Left lung (tissue), 4 donors: ENCODE measurements at regions not wholly inside any gene's neighbourhood (a gene's known extent, or its start where the extent isn't known, plus 50 kb on each side); places are given as distances from the start of the nearest gene placed in this dataset.
A peak's percentile ranks its signal among the peaks of the same experiment; 100 is the strongest.

Source experiments
- ATAC-seq: fragments of 200-7000 bp; cut with Tn5 transposase; one replicate; pipeline ENCODE4 v1.9.1; 2020; ENCODE audit warnings: moderate library complexity
- DNase-seq, 4 donors: peaks; one replicate each; pipeline ENCODE4 v3.0.0-alpha.2; 2013 to 2020
- H3K27ac ChIP-seq, 2 donors: fragments of 200-600 bp; sonication (generic) in 1 of 2; one replicate each; pipeline versions ENCODE4 v1.5.0 to v1.8.0; 2020 to 2021
- H3K27me3 ChIP-seq, 2 donors: fragments of 200-600 bp; sonication (generic) in 1 of 2; one replicate each; pipeline versions ENCODE4 v1.5.0 to v1.8.0; 2020 to 2021
- H3K36me3 ChIP-seq, 2 donors: fragments of 200-600 bp; sonication (generic) in 1 of 2; one replicate each; pipeline versions ENCODE4 v1.5.0 to v1.8.0; 2020 to 2021
- H3K4me1 ChIP-seq, 2 donors: fragments of 200-600 bp; one replicate each; pipeline ENCODE4 v1.8.0; 2021
- H3K4me3 ChIP-seq, 2 donors: fragments of 200-600 bp; sonication (generic) in 1 of 2; one replicate each; pipeline versions ENCODE4 v1.5.0 to v1.8.0; 2020 to 2021; ENCODE audit warnings: mild to moderate bottlenecking in 1 of 2
- H3K9me3 ChIP-seq, 2 donors: fragments of 200-600 bp; sonication (generic) in 1 of 2; one replicate each; pipeline versions ENCODE4 v1.5.0 to v1.8.0; 2020 to 2021
- CTCF ChIP-seq, 2 donors: fragments of 200-600 bp; sonication (generic) in 1 of 2; IDR thresholded peaks; one replicate each; pipeline versions ENCODE4 v1.5.0 to v1.8.0; 2021; ENCODE audit warnings: antibody characterized with exemption in 2 of 2
- intact Hi-C, 2 donors: fragments of 100-400 bp; cut with DNase I; formaldehyde crosslinking; loops; one replicate each; pipeline versions ENCODE4 v1.11.2 to v1.14.2; 2022
- donor health status: DM: no; HTN: yes; CAD: no.
- donor health status: DM: no; HTN: no; CAD: no.

- no peak for TF ChIP-seq CTCF (IDR thresholded peaks at IDR 0.05)
- no peaks in the 10 kb centered on the region for H3K4me1 ChIP-seq
- no peak for ATAC-seq
- no peak overlapping the region for H3K27ac ChIP-seq
- intact Hi-C loops = no loop called here
- H3K36me3 ChIP-seq = no peaks in the 10 kb centered on the region
- no peak overlapping the region for H3K4me3 ChIP-seq
- no peaks in the 10 kb centered on the region for H3K9me3 ChIP-seq
- no peak for DNase-seq
- no peaks in the 10 kb centered on the region for H3K27me3 ChIP-seq
Measured at GRCh38 chr14:83372271-83372670, 1838.6 kb upstream of the SEL1L start.

- no peaks in the 10 kb centered on the region for H3K27me3 ChIP-seq
Measured at GRCh38 chr14:83379436-83379835, 1845.8 kb upstream of the SEL1L start.

GRCh38 chr14:83384253-83384652 lies 1850.6 kb upstream of the SEL1L start:
- H3K4me1 ChIP-seq = no peaks in the 10 kb centered on the region
- no peak for TF ChIP-seq CTCF (IDR thresholded peaks at IDR 0.05)
- intact Hi-C loops = no loop called here
- no peak for DNase-seq
- no peaks in the 10 kb centered on the region for H3K27me3 ChIP-seq
- no peak overlapping the region for H3K27ac ChIP-seq
- peaks cover 0 to 1% of the 10 kb centered on the region in 2 donors for H3K9me3 ChIP-seq
- H3K36me3 ChIP-seq = no peaks in the 10 kb centered on the region
- no peak overlapping the region for H3K4me3 ChIP-seq
- ATAC-seq = no peak

More at GRCh38 chr14:83379436-83379835, 1845.8 kb upstream of the SEL1L start:
- intact Hi-C loops = no loop called here
- TF ChIP-seq CTCF (IDR thresholded peaks at IDR 0.05) = no peak
- ATAC-seq (no peak), DNase-seq (peak in 1 of 4 donors; percentile 3)
- Histone ChIP-seq H3K27ac (no peak overlapping the region), H3K9me3 (peaks cover 0 to 1% of the 10 kb centered on the region in 2 donors), H3K4me1 (no peaks in the 10 kb centered on the region), H3K4me3 (no peak overlapping the region), H3K36me3 (no peaks in the 10 kb centered on the region)

GRCh38 chr14:83395321-83395720 lies 1861.7 kb upstream of the SEL1L start:
- no peak for TF ChIP-seq CTCF (IDR thresholded peaks at IDR 0.05)
- DNase-seq (no peak), ATAC-seq (no peak)
- Histone ChIP-seq H3K27ac (no peak overlapping the region), H3K4me1 (no peaks in the 10 kb centered on the region), H3K4me3 (no peak overlapping the region), H3K36me3 (no peaks in the 10 kb centered on the region), H3K9me3 (no peaks in the 10 kb centered on the region), H3K27me3 (no peaks in the 10 kb centered on the region)
- intact Hi-C loops = no loop called here

- intact Hi-C loops = no loop called here
- DNase-seq (no peak), ATAC-seq (no peak)
- H3K27ac ChIP-seq = no peak overlapping the region
- H3K9me3 ChIP-seq = no peaks in the 10 kb centered on the region
- no peaks in the 10 kb centered on the region for H3K27me3 ChIP-seq
- H3K4me3 ChIP-seq = no peak overlapping the region
- H3K4me1 ChIP-seq = no peaks in the 10 kb centered on the region
- H3K36me3 ChIP-seq = no peaks in the 10 kb centered on the region
- TF ChIP-seq CTCF (IDR thresholded peaks at IDR 0.05) = no peak
Measured at GRCh38 chr14:83416476-83416875, 1882.8 kb upstream of the SEL1L start.
